GM21381 (cell line): ENCODE measurements at regions not wholly inside any gene's neighbourhood (a gene's known extent, or its start where the extent isn't known, plus 50 kb on each side); places are given as distances from the start of the nearest gene placed in this dataset.
"Not testable (repeated sequence)": the region's sequence is repeated elsewhere in the genome, so short reads cannot be mapped to it uniquely, and the experiment has no call there.

Source experiments
- ATAC-seq: cut with Tn5 transposase; IDR thresholded peaks from one replicate; pipeline ENCODE4 v1.9.1; 2021; ENCODE audit warnings: mild to moderate bottlenecking, moderate library complexity; ENCODE audit not compliant: unreplicated experiment

DNA sequence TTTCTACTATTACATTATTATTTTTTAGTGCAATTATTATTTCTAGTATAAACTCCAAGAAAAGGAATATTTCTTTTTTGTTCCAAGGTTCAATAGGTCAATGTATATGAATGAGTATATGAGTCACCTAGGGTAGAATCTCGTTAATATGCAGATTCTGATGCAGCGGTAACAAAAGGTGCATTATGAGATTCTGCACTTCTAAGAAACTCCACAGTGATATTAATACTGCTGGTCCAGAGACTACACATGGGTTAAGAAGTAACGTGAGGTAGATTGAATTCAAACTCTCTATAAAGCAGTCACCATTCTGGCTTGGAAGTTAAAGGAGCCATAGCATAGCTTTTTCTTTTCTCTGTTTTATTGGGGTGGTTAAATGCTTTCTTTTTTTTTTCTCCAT is 596.2 kb upstream of the TBL1XR1 start:
- ATAC-seq: no peak

DNA sequence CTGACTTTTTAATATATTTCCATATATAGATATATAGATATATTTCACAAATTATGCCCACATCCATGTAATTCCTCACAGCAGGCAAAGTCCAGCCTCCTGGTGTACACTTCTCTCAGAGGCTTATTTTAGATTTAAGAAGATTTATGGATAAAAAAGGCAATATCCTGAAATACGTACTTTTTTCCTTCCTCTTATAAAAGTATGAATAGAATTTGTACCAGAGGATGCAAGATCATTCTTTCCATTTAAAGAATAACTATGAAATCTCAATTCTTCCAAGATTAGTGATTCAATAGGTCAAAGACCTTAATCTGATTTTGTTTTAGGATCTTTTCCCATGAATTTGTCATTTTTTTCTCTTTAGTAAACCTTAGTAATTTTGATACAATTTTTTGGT is 597.9 kb upstream of the TBL1XR1 start:
- ATAC-seq: no peak

DNA sequence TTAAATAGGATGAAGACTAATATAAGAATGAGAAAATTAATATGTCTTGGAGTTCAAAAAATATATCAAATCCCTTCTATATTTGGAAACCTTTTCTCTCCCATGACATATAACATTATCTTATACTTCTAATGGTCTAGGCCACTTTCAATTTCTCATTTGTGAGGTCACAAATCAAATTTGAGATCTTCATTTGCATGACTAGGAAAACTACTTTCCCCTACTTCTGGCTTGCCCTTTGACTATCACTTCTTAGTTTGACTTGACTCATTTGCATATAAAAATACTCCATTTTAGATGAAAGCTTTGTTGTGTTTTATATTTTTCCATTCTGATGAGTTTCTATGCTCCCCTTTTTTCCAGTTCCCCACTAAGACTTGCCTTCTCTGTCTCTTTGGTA is 598.6 kb upstream of the TBL1XR1 start:
- ATAC-seq: no peak

DNA sequence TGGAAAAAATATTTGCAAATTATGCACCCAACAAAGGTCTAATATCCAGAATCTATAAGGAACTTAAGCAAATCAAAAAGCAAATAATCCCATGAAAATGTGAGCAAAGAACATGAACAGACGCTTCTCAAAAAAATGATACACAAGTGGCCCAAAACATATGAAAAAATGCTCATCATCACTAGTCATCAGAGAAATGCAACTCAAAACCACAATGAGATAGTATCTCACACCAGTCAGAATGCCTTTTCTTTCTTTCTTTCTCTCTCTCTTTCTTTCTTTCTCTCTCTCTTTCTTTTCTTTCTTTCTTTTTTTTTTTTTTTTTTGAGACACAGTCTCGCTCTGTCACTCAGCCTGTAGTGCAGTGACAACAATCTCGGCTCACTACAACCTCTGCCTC is 602.9 kb upstream of the TBL1XR1 start:
- ATAC-seq: not testable (repeated sequence)

DNA sequence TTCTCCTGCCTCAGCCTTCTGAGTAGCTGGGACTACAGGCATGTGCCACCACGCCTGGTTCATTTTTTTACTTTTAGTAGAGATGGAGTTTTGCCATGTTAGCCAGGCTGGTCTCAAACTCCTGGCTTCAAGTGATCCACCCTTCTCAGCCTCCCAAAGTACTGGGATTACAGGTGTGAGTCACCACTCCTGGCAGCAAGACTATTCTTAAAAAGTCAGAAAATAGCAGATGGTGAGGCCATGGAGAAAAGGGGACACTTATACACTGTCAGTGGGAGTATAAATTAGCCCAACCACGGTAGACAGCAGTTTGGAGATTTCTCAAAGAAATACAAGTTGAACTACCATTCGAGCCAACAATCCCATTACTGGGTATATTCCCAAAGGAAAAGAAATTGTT is 603.3 kb upstream of the TBL1XR1 start:
- ATAC-seq: no peak

DNA sequence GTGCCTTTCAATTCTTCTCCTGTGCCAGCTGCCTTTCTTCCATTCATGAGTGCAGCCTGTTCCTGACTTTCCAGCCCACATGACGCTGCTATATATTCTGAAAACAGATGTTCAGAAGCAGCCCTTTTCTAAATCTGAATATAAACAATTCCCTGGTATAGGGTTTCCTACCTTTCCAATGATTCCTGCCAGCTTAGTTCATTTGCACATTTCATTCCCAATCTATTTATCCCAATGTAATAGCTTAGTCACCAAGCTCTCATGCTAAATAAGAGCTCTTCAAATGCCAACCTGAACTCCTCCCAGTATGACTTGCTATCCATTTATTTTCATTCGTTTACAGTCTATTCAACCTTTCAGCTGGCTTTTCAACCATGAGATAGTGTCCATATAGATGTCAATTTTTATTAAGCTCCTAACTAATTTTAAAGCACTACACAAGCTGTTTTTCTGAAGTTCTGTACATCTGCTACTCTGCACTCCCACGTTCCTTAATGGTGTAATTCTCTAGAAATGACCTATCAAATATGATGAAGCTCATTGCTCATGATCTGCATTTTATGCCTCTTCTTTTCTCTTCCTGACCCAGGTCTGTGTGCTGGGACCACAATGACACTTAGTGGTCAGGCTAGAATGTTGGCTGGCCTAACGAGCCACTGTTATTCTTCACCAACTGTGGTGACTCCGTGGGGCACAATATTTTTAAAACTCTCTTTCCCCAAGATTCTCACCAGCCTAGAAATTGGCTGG is 605.0 kb upstream of the TBL1XR1 start:
- ATAC-seq: no peak

DNA sequence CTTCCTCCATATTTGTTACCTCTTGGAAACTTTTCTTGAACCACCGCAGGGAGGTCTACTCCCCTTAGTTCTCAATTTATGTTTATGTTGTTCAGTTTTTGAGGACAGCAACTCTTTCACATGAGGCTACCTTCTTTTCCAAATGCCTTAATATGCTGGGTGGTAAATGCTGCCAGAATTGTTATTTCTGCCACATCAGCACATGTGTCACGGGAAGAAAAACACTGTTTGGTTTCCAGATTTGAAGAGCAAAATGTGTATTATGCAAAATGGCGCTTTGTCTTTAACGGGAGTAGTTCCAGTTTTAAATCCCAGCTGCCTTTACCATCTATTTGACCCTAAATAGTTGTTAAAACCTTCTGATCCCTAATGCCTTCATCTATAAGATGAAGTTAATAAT is 606.2 kb upstream of the TBL1XR1 start:
- ATAC-seq: no peak

DNA sequence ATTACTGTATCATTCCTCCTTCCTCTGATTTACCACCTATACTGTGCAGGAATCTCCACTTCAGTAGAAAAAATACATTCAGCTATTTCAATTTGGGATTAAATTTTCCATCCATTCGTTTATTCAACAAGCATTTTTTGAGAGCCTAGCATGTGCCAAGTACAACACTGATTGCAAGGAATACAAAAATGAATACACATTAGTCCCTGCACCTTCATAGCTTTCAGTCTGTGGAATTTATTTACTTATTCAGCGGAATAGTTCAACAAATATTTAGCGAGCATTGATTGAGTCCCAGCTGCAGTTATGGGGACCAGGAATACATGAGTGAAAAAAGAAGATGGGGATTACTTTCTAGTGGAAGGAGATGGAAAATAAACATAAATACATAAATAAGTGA is 606.8 kb upstream of the TBL1XR1 start:
- no peak for ATAC-seq

DNA sequence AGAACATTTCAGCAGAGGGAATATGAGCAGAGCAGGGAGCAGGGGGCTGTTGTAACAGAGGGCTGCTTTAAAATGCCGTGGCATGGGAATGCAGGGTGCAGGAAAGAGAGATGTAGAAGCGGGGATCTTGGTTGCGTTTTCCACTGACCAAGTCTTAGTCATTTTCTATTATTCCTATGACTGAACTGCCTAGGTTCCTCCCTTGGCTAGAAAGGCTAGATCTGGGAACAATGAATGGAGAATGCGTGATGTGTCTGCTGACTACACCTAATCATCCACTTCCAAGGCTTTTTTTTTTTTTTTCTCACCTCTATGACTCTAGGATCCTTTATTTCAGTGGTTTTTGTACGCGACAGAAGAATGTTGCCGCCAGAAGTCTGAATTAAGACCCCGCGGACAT is 607.4 kb upstream of the TBL1XR1 start:
- ATAC-seq: no peak

DNA sequence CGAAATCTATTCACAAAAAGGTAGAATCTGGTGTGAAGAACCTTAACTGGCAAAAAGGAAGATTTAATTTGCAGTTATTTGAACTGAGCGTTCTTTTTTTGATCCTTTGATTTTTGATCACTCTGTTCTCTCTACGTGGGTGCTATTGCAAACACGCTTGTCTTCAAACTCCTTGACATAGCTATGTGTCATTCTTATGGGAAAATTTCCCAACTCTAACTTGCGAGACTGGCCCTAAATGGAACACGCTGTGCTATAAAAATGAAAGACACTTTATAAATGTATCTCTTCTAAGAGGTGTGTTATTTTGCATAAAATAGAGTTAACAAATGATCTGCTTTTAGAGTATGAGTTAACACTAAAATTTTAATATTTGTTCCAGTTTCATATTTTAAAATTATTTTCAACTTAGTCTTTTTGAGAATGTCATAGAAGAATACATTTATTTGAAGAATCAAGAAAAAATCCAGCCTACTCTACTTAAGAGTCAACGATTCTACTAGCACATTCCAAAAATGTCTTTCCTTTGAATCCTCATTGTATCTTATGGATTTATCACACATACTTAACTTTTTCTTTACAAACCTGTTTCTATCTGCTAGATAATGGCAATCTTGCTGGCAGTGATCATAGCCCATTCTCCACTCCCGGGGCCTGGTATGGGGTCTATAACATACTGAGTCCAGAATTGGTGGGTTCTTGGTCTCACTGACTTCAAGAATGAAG is 610.0 kb upstream of the TBL1XR1 start:
- no peak for ATAC-seq

DNA sequence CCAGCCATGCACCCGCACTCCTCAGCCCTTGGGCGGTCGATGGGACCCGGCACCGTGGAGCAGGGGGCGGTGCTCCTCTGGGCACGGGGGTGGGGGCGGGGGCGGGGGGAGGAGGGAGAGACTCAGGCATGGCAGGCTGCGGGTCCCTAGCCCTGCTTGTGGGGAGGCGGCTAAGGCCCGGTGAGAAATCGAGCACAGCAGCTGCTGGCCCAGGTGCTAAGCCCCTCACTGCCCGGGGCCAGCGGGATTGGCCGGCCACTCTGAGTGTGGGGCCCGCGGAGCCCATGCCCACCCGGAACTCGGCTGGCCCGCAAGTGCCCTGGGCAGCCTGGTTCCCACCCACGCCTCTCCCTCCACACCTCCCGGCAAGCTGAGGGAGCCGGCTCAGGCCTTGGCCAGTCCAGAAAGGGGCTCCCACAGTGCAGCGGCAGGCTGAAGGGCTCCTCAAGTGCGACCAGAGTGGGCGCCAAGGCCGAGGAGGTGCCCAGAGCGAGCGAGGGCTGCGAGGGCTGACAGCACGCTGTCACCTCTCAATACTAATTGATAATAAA is 611.7 kb upstream of the TBL1XR1 start:
- ATAC-seq: not testable (repeated sequence)

DNA sequence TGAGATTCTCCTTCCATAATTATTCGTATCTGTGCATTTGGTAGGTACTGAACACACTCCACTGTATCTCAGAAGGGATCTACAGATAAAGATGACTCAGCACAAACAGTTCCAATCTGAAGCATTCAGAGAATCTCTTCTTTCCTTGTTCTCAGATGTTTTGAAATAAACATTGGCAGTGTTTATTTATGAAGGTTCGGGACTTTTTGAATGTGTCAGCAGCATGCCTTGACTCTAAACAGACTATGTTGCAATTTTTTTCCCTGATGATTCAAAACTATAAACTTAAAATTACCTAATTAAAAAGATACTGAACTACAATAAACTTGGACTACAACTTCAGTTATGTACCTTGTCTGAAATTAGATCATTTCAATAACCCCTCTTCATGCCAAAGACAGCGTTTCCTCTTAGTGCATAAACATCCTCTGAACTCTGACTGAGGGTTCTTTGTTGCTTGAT is 612.9 kb upstream of the TBL1XR1 start:
- no peak for ATAC-seq

DNA sequence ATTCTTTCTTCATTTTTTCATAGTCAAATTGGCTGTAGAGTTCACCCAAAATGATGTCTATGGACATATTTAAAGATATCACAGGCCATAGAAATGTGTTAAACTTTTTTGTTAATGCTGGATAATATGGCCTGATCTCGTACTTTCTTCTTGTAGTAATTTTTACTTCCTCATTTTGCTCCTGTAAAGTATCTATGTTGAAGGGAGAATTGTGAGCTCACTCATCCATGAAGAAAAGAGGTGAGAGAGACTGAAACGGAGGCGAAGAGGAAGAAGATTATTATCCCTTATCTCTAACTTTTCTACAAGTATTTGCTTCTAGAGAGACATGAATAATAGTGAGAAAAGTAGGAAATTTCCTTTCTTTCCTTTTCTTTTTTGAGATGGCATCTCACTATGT is 613.8 kb upstream of the TBL1XR1 start:
- ATAC-seq: no peak

DNA sequence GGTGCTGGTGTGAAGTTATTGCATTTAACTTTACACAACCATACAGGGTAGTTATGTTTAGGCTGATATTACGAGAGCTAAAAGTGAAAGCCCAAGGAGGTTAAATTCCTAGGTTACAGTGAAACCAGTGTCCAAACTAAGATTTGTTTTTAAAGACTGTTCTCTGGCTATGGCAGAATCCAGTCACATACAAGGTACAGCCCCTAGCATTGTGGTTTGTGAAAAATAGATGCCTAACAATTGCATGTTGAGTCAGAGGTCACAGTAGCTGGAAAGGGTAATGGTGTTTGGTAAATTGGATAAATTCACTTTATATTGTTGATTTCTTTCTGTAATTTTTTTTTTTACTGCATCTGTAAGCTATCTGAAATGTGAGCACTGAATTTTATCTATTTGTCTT is 614.6 kb upstream of the TBL1XR1 start:
- ATAC-seq: no peak

DNA sequence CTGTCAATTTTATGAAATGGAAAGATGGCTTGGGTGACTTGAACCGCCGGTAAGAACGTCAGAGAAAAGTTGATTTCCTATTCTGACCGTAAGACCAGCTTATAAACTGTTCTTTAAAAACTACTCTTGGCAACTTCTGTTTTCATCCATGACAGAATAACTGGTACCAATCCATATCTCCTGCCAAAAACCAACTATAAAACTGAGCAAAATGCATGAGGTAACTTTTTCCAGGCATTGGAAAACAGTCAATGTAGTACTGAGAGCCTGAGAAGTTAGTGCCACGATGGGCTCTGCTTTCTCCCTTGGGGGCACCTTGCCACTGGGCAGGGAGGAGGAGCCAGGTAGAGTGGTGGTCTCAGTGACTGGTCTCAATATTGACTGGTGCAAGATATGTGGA is 615.2 kb upstream of the TBL1XR1 start:
- ATAC-seq: no peak

DNA sequence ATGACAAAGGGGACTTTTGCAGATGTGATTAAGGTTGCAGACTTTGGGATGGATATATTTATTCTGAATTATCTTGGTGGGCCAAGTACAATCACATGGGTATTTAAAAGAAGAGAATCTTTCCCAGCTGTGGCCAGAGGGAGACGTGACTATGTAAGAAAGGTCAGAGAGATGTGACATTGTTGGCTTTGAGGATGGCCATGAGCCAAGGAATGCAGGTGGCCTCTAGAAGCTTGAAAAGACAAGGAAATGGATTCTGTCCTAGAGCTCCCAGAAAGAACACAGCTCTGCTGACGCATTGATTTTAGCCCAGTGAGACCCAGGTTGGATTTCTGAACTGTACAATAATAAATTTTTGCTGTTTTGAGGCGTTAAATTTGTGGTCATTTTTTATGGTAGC is 616.0 kb upstream of the TBL1XR1 start:
- ATAC-seq: no peak

DNA sequence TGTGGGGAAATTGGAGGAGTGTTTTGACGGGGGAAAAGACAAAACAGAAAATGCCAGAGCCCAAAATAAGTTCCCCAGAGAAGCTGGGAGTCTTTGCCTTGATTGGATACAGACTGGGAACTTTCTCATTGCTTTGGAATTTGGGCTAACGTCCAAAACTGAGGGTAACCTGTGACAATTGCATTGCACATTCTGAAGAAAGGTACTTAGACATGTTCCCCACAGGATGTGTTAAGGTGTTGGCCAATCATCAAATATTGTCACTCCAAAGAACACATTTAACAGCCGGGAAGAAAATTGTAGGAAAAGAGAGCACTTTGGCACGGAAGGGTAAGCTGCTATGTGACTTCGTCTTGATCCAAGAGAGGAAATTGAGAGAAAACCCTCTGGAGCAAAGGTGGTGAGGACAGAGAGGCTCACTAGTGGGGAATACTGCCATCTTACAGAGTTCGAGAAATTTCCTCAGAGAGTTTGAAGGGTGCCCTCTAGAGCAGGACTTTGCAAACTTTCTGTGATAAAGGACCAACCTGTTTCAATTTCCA is 619.5 kb upstream of the TBL1XR1 start:
- no peak for ATAC-seq

DNA sequence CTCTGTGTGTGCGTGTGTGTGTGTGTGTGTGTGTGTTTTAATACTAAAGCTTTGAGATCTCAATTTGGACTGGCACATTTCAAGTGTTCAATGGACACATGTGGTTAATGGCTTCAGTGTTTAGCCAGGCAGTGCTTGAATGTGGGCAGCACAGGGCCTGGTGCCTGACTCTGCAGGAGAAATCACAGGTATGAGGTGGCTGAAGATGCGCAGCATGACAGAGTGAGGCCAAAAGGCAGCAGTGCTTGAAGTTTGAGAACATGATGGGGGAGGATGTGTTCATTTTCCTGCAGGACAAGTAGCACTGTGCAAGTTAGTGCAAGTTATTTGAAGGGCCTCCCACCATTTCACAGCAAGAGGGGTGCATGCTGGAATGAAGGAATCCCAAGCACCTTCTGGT is 620.5 kb upstream of the TBL1XR1 start:
- no peak for ATAC-seq

DNA sequence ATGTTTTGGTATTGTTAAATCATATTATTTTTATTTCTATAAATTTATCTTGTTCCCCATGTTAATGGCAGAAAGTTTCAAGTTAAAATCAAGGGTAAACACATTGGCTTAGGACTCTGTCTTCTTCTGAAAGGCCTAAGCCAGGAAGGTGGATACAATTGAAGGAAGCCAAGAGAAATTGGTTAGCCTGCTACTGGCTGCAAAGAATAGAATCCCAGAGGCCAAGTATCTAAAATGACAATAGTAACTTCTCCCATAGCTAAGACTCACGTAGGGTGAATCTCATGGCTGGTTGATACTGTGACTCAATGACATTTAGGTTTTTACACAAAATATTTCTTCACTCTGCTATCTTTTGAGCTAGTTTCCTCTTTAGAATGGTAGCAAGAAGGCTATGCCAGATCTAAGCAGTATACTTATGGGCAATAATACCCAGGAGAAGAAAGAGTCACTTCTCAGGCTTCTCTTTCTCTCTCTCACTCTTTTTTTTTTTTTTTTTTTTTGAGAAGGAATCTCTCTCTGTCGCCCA is 621.5 kb upstream of the TBL1XR1 start:
- no peak for ATAC-seq

DNA sequence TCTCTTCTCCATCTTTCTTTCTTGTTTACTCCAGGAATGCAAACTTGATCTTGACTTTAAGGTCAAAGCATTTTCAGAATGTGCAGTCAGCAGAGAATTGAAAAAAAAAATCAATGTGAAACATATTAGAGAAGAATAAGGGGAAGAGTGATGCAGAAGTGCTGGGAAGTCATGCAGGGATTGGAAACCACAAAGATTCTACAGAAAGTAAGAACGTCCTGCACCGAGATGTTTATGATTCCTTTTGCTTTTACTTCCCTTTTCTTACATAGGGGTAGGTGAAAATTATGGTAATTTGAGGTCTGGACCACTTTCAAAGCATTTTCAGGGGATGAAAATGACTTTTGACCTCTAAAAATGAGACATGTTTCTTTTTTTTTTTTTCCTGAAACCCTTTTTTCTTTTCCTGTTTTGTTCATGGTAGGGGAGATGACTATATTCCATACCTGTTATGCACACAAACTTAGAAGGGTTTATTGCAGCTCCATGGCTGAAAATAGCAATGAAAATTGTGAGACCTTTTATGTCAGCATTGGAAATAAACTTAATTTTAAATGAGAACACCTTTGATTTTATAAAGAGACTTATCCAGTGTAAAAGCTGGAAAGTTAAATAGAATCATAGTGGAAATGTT is 623.5 kb upstream of the TBL1XR1 start:
- peak; percentile 70 for ATAC-seq

DNA sequence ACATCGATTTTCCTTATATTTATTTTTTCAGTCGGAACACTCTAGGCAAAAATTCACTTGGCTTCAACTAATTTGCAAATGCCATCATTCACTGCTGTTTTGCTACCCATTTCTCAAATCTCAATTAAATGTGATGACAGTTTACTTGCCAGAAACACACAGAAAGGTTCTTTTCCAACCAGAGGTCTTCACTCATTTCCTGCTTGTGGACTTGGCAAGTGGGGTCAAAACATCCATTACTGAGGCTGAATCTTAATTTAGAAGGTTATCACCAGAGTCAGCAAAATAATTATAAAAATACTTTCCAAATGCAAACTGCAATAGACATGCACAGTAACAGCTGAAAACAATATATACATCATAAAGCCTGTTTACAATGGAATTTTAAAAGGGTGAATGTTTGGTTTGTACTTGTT is 625.4 kb upstream of the TBL1XR1 start:
- no peak for ATAC-seq
